Karpas-422 (cell line): ENCODE measurements at regions not wholly inside any gene's neighbourhood (a gene's known extent, or its start where the extent isn't known, plus 50 kb on each side); places are given as distances from the start of the nearest gene placed in this dataset.
"Not testable (repeated sequence)": the region's sequence is repeated elsewhere in the genome, so short reads cannot be mapped to it uniquely, and the experiment has no call there.

Source experiments
- DNase-seq: peaks from one replicate; pipeline ENCODE4 v3.0.0-alpha.2; 2015
- H2AFZ ChIP-seq: fragments of 200-600 bp; sonication (generic); 2 replicates; pipeline ENCODE4 v1.6.1; 2014; ENCODE audit warnings: antibody characterized with exemption, low read length, mixed read lengths
- H3K27ac ChIP-seq: fragments of 200-600 bp; sonication (generic); 2 replicates; pipeline ENCODE4 v1.5.1; 2014; ENCODE audit warnings: mild to moderate bottlenecking, low read length, moderate library complexity
- H3K27me3 ChIP-seq: fragments of 200-600 bp; sonication (generic); 2 replicates; pipeline ENCODE4 v1.6.1; 2014; ENCODE audit warnings: low read length, mixed read lengths
- H3K36me3 ChIP-seq: fragments of 200-600 bp; sonication (generic); 2 replicates; pipeline ENCODE4 v1.6.1; 2014; ENCODE audit warnings: low read length, mixed read lengths; ENCODE audit not compliant: insufficient read depth
- H3K4me1 ChIP-seq: fragments of 200-600 bp; sonication (generic); 2 replicates; pipeline ENCODE4 v1.6.1; 2014; ENCODE audit warnings: mild to moderate bottlenecking, low read length, mixed read lengths
- H3K4me2 ChIP-seq: fragments of 200-600 bp; sonication (generic); 2 replicates; pipeline ENCODE4 v1.6.1; 2014; ENCODE audit warnings: low read length, low read depth, mild to moderate bottlenecking; ENCODE audit not compliant: poor library complexity, severe bottlenecking
- H3K4me3 ChIP-seq: fragments of 200-600 bp; sonication (generic); 2 replicates; pipeline ENCODE4 v1.5.1; 2014; ENCODE audit warnings: mild to moderate bottlenecking, antibody characterized with exemption, low read length, mixed read lengths
- H3K79me2 ChIP-seq: fragments of 200-600 bp; sonication (generic); 2 replicates; pipeline ENCODE4 v1.6.1; 2014; ENCODE audit warnings: mild to moderate bottlenecking, low read length, mixed read lengths
- H3K9ac ChIP-seq: fragments of 200-600 bp; sonication (generic); 2 replicates; pipeline ENCODE4 v1.6.0; 2014; ENCODE audit warnings: low read length
- H3K9me2 ChIP-seq: fragments of 200-600 bp; sonication (generic), shearing (Covaris generic); replicated peaks from 2 replicates; pipeline ENCODE4 v1.6.0; 2014; ENCODE audit warnings: mild to moderate bottlenecking, low read length, moderate library complexity; ENCODE audit not compliant: insufficient read depth
- H3K9me3 ChIP-seq: fragments of 300-700, 200-600 bp; sonication (generic); 2 replicates; pipeline ENCODE4 v1.6.1; 2014; ENCODE audit warnings: low read length, mixed read lengths
- H4K20me1 ChIP-seq: fragments of 200-600 bp; sonication (generic); 2 replicates; pipeline ENCODE4 v1.6.1; 2014; ENCODE audit warnings: mild to moderate bottlenecking, antibody characterized with exemption, low read length, low read depth; ENCODE audit not compliant: insufficient read depth

GRCh38 chr4:14396183-14396582 lies 606.1 kb upstream of the CPEB2 start:
- no peak for DNase-seq
- no peaks in the 10 kb centered on the region for H3K4me1 ChIP-seq
- H3K27ac ChIP-seq = no peak overlapping the region
- H2AFZ ChIP-seq = no peak overlapping the region
- H3K36me3 ChIP-seq = no peaks in the 10 kb centered on the region
- no peak overlapping the region for H3K4me2 ChIP-seq
- H3K9me3 ChIP-seq = no peaks in the 10 kb centered on the region
- no peak overlapping the region for H3K9ac ChIP-seq
- peaks cover 2% of the 10 kb centered on the region; the same call in 1 of the 2 replicates for H3K9me2 ChIP-seq
- no peak overlapping the region for H3K4me3 ChIP-seq
- H4K20me1 ChIP-seq = no peaks in the 10 kb centered on the region
- H3K79me2 ChIP-seq = no peaks in the 10 kb centered on the region
- no peaks in the 10 kb centered on the region for H3K27me3 ChIP-seq

DNA sequence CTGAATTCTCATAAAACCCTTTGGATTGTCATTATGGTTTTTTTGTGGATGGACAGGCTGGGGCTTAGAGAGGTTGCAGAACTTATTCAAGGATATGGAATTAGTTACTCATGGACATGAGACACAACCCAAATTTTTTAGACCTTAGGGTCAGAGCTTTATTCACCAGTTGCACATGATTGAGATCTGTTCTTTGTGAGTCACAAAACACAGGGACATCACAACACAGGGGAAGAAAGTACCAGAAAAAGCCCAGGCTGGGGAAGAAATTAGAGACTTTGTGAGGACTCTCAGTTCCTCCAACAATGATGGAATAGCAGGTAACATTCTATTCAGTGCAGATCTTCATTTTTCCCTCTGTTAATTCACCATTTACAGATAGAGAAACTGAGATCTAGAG lies 602.4 kb upstream of the CPEB2 start:
- DNase-seq = no peak
- Histone ChIP-seq H4K20me1 (no peaks in the 10 kb centered on the region), H3K79me2 (no peaks in the 10 kb centered on the region), H2AFZ (no peak overlapping the region; the same call in 1 of the 2 replicates), H3K9me3 (peaks cover 8% of the 10 kb centered on the region), H3K36me3 (no peaks in the 10 kb centered on the region), H3K9me2 (peaks cover 2% of the 10 kb centered on the region; the same call in 1 of the 2 replicates), H3K4me2 (no peak overlapping the region), H3K27ac (no peak overlapping the region), H3K4me1 (no peaks in the 10 kb centered on the region), H3K27me3 (no peaks in the 10 kb centered on the region), H3K4me3 (no peak overlapping the region), H3K9ac (no peak overlapping the region)

DNA sequence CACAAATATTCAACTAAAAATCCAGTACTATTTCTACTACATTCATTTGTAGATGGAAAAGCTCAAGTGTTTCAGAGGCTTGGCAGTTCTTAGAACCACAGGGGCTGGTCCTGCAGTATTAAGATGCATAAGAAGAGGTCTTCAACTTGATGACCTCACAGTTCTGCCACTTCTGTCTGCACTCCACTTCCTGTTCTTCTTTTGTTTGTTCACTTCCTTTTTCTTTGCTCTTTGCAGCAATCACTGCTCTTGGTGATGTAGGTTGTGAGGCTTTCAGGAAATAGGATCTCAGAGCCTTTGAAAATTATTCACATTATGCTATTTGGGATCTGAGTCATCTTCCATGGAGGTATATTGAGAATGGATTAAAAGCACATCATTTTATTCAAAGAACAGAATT lies 602.0 kb upstream of the CPEB2 start:
- peaks cover 8% of the 10 kb centered on the region for H3K9me3 ChIP-seq
- peaks cover 2% of the 10 kb centered on the region; the same call in 1 of the 2 replicates for H3K9me2 ChIP-seq
- no peak overlapping the region for H3K4me3 ChIP-seq
- no peak overlapping the region for H3K9ac ChIP-seq
- H3K27ac ChIP-seq = no peak overlapping the region
- no peaks in the 10 kb centered on the region for H3K4me1 ChIP-seq
- H3K79me2 ChIP-seq = no peaks in the 10 kb centered on the region
- no peak overlapping the region; the same call in 1 of the 2 replicates for H2AFZ ChIP-seq
- no peaks in the 10 kb centered on the region for H3K27me3 ChIP-seq
- DNase-seq = no peak
- no peaks in the 10 kb centered on the region for H3K36me3 ChIP-seq
- H3K4me2 ChIP-seq = no peak overlapping the region
- H4K20me1 ChIP-seq = no peaks in the 10 kb centered on the region

DNA sequence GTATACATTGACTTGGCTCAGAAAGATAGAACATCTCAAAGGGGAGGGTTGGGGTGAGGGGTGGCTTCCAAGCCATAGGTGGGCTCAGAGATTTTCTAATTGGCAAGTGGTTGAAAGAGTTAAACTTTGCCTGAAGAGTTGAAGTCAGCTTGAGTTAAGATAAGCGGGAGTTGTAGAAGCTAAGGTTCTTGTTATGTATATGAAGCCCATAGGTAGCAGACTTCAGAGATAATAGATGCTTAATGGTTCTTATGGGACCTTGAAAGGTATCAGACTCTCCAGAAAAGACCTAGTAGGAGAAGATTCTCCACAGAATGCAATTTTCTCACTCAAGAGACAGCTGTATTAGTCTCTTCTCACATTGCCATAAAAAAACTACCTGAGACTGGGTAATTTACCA lies 599.1 kb upstream of the CPEB2 start:
- H3K27ac ChIP-seq = no peak overlapping the region
- no peak overlapping the region for H3K9ac ChIP-seq
- no peaks in the 10 kb centered on the region for H3K36me3 ChIP-seq
- no peak for DNase-seq
- no peaks in the 10 kb centered on the region for H3K79me2 ChIP-seq
- no peak overlapping the region for H2AFZ ChIP-seq
- H3K4me1 ChIP-seq = no peaks in the 10 kb centered on the region
- peaks cover 8% of the 10 kb centered on the region for H3K9me3 ChIP-seq
- H3K4me2 ChIP-seq = no peak overlapping the region
- H4K20me1 ChIP-seq = no peaks in the 10 kb centered on the region
- H3K9me2 ChIP-seq = no peaks in the 10 kb centered on the region
- H3K4me3 ChIP-seq = no peak overlapping the region
- no peaks in the 10 kb centered on the region for H3K27me3 ChIP-seq

GRCh38 chr4:14404730-14405129 lies 597.6 kb upstream of the CPEB2 start:
- H3K4me1 ChIP-seq = no peaks in the 10 kb centered on the region
- no peak overlapping the region for H3K27ac ChIP-seq
- no peaks in the 10 kb centered on the region for H4K20me1 ChIP-seq
- DNase-seq = no peak
- no peaks in the 10 kb centered on the region for H3K36me3 ChIP-seq
- no peak overlapping the region for H3K4me3 ChIP-seq
- no peak overlapping the region for H3K9ac ChIP-seq
- no peaks in the 10 kb centered on the region for H3K27me3 ChIP-seq
- peaks cover 8% of the 10 kb centered on the region for H3K9me3 ChIP-seq
- H3K4me2 ChIP-seq = no peak overlapping the region
- H3K9me2 ChIP-seq = no peaks in the 10 kb centered on the region
- H2AFZ ChIP-seq = no peak overlapping the region
- no peaks in the 10 kb centered on the region for H3K79me2 ChIP-seq

GRCh38 chr4:14410516-14410915 lies 591.8 kb upstream of the CPEB2 start:
- H3K36me3 ChIP-seq = no peaks in the 10 kb centered on the region

GRCh38 chr4:14415146-14415545 lies 587.1 kb upstream of the CPEB2 start:
- DNase-seq = no peak
- no peak overlapping the region for H3K9ac ChIP-seq
- H3K9me3 ChIP-seq = no peaks in the 10 kb centered on the region
- no peaks in the 10 kb centered on the region for H3K36me3 ChIP-seq
- no peaks in the 10 kb centered on the region for H3K79me2 ChIP-seq
- H3K9me2 ChIP-seq = no peaks in the 10 kb centered on the region
- H3K4me1 ChIP-seq = no peaks in the 10 kb centered on the region
- no peaks in the 10 kb centered on the region for H3K27me3 ChIP-seq
- no peak overlapping the region for H2AFZ ChIP-seq
- H3K4me2 ChIP-seq = no peak overlapping the region
- no peaks in the 10 kb centered on the region for H4K20me1 ChIP-seq
- H3K27ac ChIP-seq = no peak overlapping the region
- H3K4me3 ChIP-seq = no peak overlapping the region

More at GRCh38 chr4:14410516-14410915, 591.8 kb upstream of the CPEB2 start:
- H3K27me3 ChIP-seq = no peaks in the 10 kb centered on the region
- no peaks in the 10 kb centered on the region for H3K9me3 ChIP-seq
- H3K27ac ChIP-seq = no peak overlapping the region
- H3K9me2 ChIP-seq = no peaks in the 10 kb centered on the region
- no peak overlapping the region for H3K9ac ChIP-seq
- H3K4me1 ChIP-seq = no peaks in the 10 kb centered on the region
- no peak overlapping the region for H3K4me2 ChIP-seq
- no peak for DNase-seq
- H3K4me3 ChIP-seq = no peak overlapping the region
- H2AFZ ChIP-seq = no peak overlapping the region
- no peaks in the 10 kb centered on the region for H3K79me2 ChIP-seq
- H4K20me1 ChIP-seq = no peaks in the 10 kb centered on the region

DNA sequence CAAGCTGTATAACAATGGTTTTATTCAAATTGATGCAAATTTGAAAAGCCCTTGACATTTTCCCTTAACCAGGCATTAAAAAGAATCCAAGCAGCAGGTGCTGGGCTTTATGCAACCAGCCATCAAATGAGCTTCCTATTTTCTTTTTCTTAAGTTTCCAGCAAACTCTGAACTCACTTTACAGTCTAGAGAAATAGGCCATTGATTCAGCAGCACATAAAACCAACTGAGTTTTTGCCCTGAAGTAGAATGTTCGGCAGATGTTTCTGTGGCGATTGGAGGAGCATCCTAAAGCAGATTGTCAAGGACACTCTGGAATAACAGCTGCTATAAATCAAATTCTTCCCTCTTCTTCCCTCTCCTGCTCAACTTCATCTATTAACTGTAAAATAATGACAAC lies 582.8 kb upstream of the CPEB2 start:
- no peak overlapping the region for H3K4me2 ChIP-seq
- no peaks in the 10 kb centered on the region for H3K4me1 ChIP-seq
- no peak overlapping the region for H3K27ac ChIP-seq
- no peaks in the 10 kb centered on the region for H3K9me3 ChIP-seq
- no peak overlapping the region for H3K9ac ChIP-seq
- H3K4me3 ChIP-seq = no peak overlapping the region
- no peaks in the 10 kb centered on the region for H3K79me2 ChIP-seq
- H2AFZ ChIP-seq = no peak overlapping the region
- DNase-seq = no peak
- H4K20me1 ChIP-seq = no peaks in the 10 kb centered on the region
- no peaks in the 10 kb centered on the region for H3K9me2 ChIP-seq
- H3K27me3 ChIP-seq = no peaks in the 10 kb centered on the region
- no peaks in the 10 kb centered on the region for H3K36me3 ChIP-seq

- not testable (repeated sequence) for H3K36me3 ChIP-seq, H3K9me2 ChIP-seq, H3K4me2 ChIP-seq, H3K4me3 ChIP-seq, H2AFZ ChIP-seq, H3K27ac ChIP-seq, H3K4me1 ChIP-seq, H3K9ac ChIP-seq, DNase-seq, H3K27me3 ChIP-seq, H4K20me1 ChIP-seq, H3K79me2 ChIP-seq, H3K9me3 ChIP-seq
These were observed 576.0 kb upstream of the CPEB2 start for GRCh38 chr4:14426297-14426696.
